Osteoblast (primary cell): ENCODE measurements at regions not wholly inside any gene's neighbourhood (a gene's known extent, or its start where the extent isn't known, plus 50 kb on each side); places are given as distances from the start of the nearest gene placed in this dataset.
A peak's percentile ranks its signal among the peaks of the same experiment; 100 is the strongest.

Experiments
- DNase-seq: peaks from one replicate; pipeline ENCODE4 v3.0.0; 2011; ENCODE audit warnings: low spot score, mixed read lengths; ENCODE audit not compliant: insufficient read length; ENCODE audit errors: missing footprints
- H2AFZ ChIP-seq: 2 replicates; pipeline ENCODE4 v1.6.0; 2011; ENCODE audit warnings: mild to moderate bottlenecking, low read length
- H3K27ac ChIP-seq: 2 replicates; pipeline ENCODE4 v1.5.1; 2011; ENCODE audit warnings: mild to moderate bottlenecking, low read depth, low read length, moderate library complexity
- H3K27me3 ChIP-seq: 2 replicates; pipeline ENCODE4 v1.6.0; 2012; ENCODE audit warnings: mild to moderate bottlenecking, control low read depth, inconsistent platforms, low read length, moderate library complexity; ENCODE audit not compliant: insufficient read depth
- H3K36me3 ChIP-seq: 2 replicates; pipeline ENCODE4 v1.5.1; 2011; ENCODE audit warnings: mild to moderate bottlenecking, low read length, control low read depth, moderate library complexity; ENCODE audit not compliant: insufficient read depth
- H3K4me1 ChIP-seq: 2 replicates; pipeline ENCODE4 v1.5.1; 2011; ENCODE audit warnings: mild to moderate bottlenecking, low read length, control low read depth, moderate library complexity; ENCODE audit not compliant: insufficient read depth
- H3K4me2 ChIP-seq: 2 replicates; pipeline ENCODE4 v1.6.0; 2011; ENCODE audit warnings: mild to moderate bottlenecking, low read length; ENCODE audit not compliant: insufficient read depth
- H3K4me3 ChIP-seq: fragments of 200-600 bp; sonication (generic); 3 replicates; pipeline ENCODE4 v1.5.1; 2012; ENCODE audit warnings: mild to moderate bottlenecking, low read length, inconsistent platforms; ENCODE audit not compliant: insufficient read depth
- H3K79me2 ChIP-seq: 2 replicates; pipeline ENCODE4 v1.6.0; 2012; ENCODE audit warnings: mild to moderate bottlenecking, low read length, control low read depth, inconsistent platforms; ENCODE audit not compliant: insufficient read depth
- H3K9me3 ChIP-seq: 2 replicates; pipeline ENCODE4 v1.5.1; 2011; ENCODE audit warnings: low read depth, low read length, control low read depth
- H4K20me1 ChIP-seq: 2 replicates; pipeline ENCODE4 v1.6.0; 2012; ENCODE audit warnings: mild to moderate bottlenecking, low read length, control low read depth; ENCODE audit not compliant: insufficient read depth
- TF ChIP-seq, protein P1 (sequence below): IDR thresholded peaks from 2 replicates; pipeline ENCODE4 v1.5.1; 2011; ENCODE audit warnings: mild to moderate bottlenecking, low read depth, low read length, moderate library complexity; ENCODE audit errors: extremely low read depth

DNA sequence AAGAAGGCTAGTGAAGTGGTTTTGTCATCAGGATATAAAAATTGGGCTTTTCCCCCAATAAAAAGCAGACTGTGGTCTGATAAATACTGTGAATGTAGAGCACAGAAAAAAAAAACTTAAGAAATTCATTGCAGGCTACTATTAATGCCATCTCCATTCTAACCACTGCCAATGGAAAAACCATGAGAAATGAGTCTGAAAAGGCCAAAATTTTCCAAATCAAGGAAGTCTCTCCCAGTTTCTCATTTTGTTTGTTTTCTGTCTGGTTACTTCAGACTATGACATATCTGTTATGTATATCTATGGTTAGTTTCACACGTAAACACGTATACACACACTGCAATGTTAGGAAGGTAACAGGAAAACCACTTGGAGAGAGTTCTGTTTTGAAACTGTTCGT, 193.6 kb upstream of the TSC22D1 start:
- H3K27ac ChIP-seq, result peak overlapping the region; percentile 1
- H4K20me1 ChIP-seq, result no peaks in the 10 kb centered on the region
- no peaks in the 10 kb centered on the region for H3K36me3 ChIP-seq
- H3K4me3 ChIP-seq, result no peak overlapping the region
- H3K4me2 ChIP-seq, result peak overlapping the region; percentile 17
- H3K4me1 ChIP-seq, result peaks cover 11% of the 10 kb centered on the region
- H2AFZ ChIP-seq, result no peak overlapping the region
- no peaks in the 10 kb centered on the region for H3K9me3 ChIP-seq
- no peak for DNase-seq
- TF ChIP-seq, protein P1, sequence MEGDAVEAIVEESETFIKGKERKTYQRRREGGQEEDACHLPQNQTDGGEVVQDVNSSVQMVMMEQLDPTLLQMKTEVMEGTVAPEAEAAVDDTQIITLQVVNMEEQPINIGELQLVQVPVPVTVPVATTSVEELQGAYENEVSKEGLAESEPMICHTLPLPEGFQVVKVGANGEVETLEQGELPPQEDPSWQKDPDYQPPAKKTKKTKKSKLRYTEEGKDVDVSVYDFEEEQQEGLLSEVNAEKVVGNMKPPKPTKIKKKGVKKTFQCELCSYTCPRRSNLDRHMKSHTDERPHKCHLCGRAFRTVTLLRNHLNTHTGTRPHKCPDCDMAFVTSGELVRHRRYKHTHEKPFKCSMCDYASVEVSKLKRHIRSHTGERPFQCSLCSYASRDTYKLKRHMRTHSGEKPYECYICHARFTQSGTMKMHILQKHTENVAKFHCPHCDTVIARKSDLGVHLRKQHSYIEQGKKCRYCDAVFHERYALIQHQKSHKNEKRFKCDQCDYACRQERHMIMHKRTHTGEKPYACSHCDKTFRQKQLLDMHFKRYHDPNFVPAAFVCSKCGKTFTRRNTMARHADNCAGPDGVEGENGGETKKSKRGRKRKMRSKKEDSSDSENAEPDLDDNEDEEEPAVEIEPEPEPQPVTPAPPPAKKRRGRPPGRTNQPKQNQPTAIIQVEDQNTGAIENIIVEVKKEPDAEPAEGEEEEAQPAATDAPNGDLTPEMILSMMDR, result no peak
- no peaks in the 10 kb centered on the region for H3K27me3 ChIP-seq
- H3K79me2 ChIP-seq, result no peaks in the 10 kb centered on the region

GRCh38 chr13:44768775-44769581, 192.8 kb upstream of the TSC22D1 start:
- peak overlapping the region; percentile 17 for H3K4me2 ChIP-seq
- no peaks in the 10 kb centered on the region for H3K9me3 ChIP-seq
- no peaks in the 10 kb centered on the region for H3K79me2 ChIP-seq
- no peaks in the 10 kb centered on the region for H3K27me3 ChIP-seq
- no peak for DNase-seq
- H2AFZ ChIP-seq, result peak overlapping the region; percentile 26
- H3K4me3 ChIP-seq, result no peak overlapping the region
- no peaks in the 10 kb centered on the region for H4K20me1 ChIP-seq
- no peaks in the 10 kb centered on the region for H3K36me3 ChIP-seq
- peaks cover 16% of the 10 kb centered on the region for H3K4me1 ChIP-seq
- H3K27ac ChIP-seq, result peak overlapping the region; percentile 1
- TF ChIP-seq, protein P1, result no peak

- Histone ChIP-seq H4K20me1 (no peaks in the 10 kb centered on the region), H3K4me2 (no peak overlapping the region), H3K27me3 (no peaks in the 10 kb centered on the region), H3K9me3 (no peaks in the 10 kb centered on the region), H3K27ac (no peak overlapping the region), H2AFZ (no peak overlapping the region), H3K36me3 (no peaks in the 10 kb centered on the region), H3K79me2 (no peaks in the 10 kb centered on the region), H3K4me3 (no peak overlapping the region), H3K4me1 (peaks cover 23% of the 10 kb centered on the region)
- TF ChIP-seq, protein P1, result no peak
- no peak for DNase-seq
Observed at GRCh38 chr13:44768239-44768638, 192.1 kb upstream of the TSC22D1 start.

- Histone ChIP-seq H3K9me3 (no peaks in the 10 kb centered on the region), H3K79me2 (no peaks in the 10 kb centered on the region), H2AFZ (no peak overlapping the region), H3K4me3 (no peak overlapping the region), H3K27me3 (no peaks in the 10 kb centered on the region), H3K36me3 (no peaks in the 10 kb centered on the region), H4K20me1 (no peaks in the 10 kb centered on the region), H3K4me2 (no peak overlapping the region), H3K4me1 (peaks cover 31% of the 10 kb centered on the region), H3K27ac (no peak overlapping the region)
- no peak for DNase-seq
- TF ChIP-seq, protein P1, result no peak
Observed at GRCh38 chr13:44765001-44765471, 188.9 kb upstream of the TSC22D1 start.
